DMS 273 treated with DMSO at 0.1 percent for 48 hours (cell line): ENCODE measurements at regions not wholly inside any gene's neighbourhood (a gene's known extent, or its start where the extent isn't known, plus 50 kb on each side); places are given as distances from the start of the nearest gene placed in this dataset.
"Not testable (repeated sequence)": the region's sequence is repeated elsewhere in the genome, so short reads cannot be mapped to it uniquely, and the experiment has no call there.

ENCODE experiments used
- DNase-seq: peaks from one replicate; lab custom pipeline; 2025; lab: John Stamatoyannopoulos, UW

- no peak for DNase-seq
These were observed 91.1 kb upstream of the CDH2 start for GRCh38 chr18:28267878-28268625.

- DNase-seq: no peak
These were observed 90.3 kb upstream of the CDH2 start for GRCh38 chr18:28267276-28267675.

GRCh38 chr18:28256166-28256565, 79.2 kb upstream of the CDH2 start:
- DNase-seq: no peak

GRCh38 chr18:28248653-28249052, 71.7 kb upstream of the CDH2 start:
- DNase-seq: no peak

GRCh38 chr18:28240626-28241025, 63.7 kb upstream of the CDH2 start:
- DNase-seq: not testable (repeated sequence)

GRCh38 chr18:28236487-28236886, 59.6 kb upstream of the CDH2 start:
- DNase-seq: no peak
